HepG2 (cell line): ENCODE measurements at regions not wholly inside any gene's neighbourhood (a gene's known extent, or its start where the extent isn't known, plus 50 kb on each side); places are given as distances from the start of the nearest gene placed in this dataset.

Source experiments
- CCDC6 ChIP-seq: sonication (generic); formaldehyde crosslinking; IDR thresholded peaks from 2 replicates; pipeline ENCODE4 v1.8.1; 2022; ENCODE audit warnings: mild to moderate bottlenecking, missing genetic modification reagents, moderate library complexity
- POLR2A ChIP-seq, 2 experiments: IDR thresholded peaks; 2 replicates each; pipeline ENCODE4 v1.6.1; 2011; ENCODE audit warnings: low read depth in 2 of 2, low read length in 2 of 2, mild to moderate bottlenecking in 1 of 2, moderate library complexity in 1 of 2; ENCODE audit not compliant: insufficient read depth in 1 of 2
- TBP ChIP-seq: sonication (generic); formaldehyde crosslinking; IDR thresholded peaks from 2 replicates; pipeline ENCODE4 v1.5.0; 2020; ENCODE audit warnings: missing genetic modification reagents
- ZMAT5 ChIP-seq: sonication (generic); formaldehyde crosslinking; IDR thresholded peaks from 2 replicates; pipeline ENCODE4 v1.5.0; 2020; ENCODE audit warnings: mild to moderate bottlenecking, low read depth, missing genetic modification reagents, borderline replicate concordance
- ZNF510 ChIP-seq: sonication (generic); formaldehyde crosslinking; IDR thresholded peaks from 2 replicates; pipeline ENCODE4 v1.4.0; 2020; ENCODE audit warnings: low read depth, mild to moderate bottlenecking, missing genetic modification reagents
- ZNF720 ChIP-seq: sonication (generic); formaldehyde crosslinking; IDR thresholded peaks from 2 replicates; pipeline ENCODE4 v1.4.0; 2020; ENCODE audit warnings: missing genetic modification reagents
- ZNF740 ChIP-seq: sonication (generic); formaldehyde crosslinking; IDR thresholded peaks from 2 replicates; pipeline ENCODE4 v1.4.0; 2020; ENCODE audit warnings: missing genetic modification reagents

- no peak for TF ChIP-seq ZMAT5 (CRISPR knock-in tag)
- no peak for TF ChIP-seq ZNF510 (CRISPR knock-in tag)
- TF ChIP-seq TBP = no peak
- no peak for TF ChIP-seq ZNF740 (CRISPR knock-in tag)
- TF ChIP-seq CCDC6 (CRISPR knock-in tag) = no peak
- no peak for TF ChIP-seq ZNF720 (CRISPR knock-in tag)
- no peak for TF ChIP-seq POLR2A (IDR thresholded peaks at IDR 0.05; ENCODE audit: insufficient read depth in 1 of 2, low read depth in 2 of 2, low read length in 2 of 2)
These were observed 107.9 kb upstream of the SLC7A1 start for GRCh38 chr13:29703421-29703820.
